GM18907 (cell line): ENCODE measurements at regions not wholly inside any gene's neighbourhood (a gene's known extent, or its start where the extent isn't known, plus 50 kb on each side); places are given as distances from the start of the nearest gene placed in this dataset.

Experiments
- ATAC-seq: cut with Tn5 transposase; IDR thresholded peaks from one replicate; pipeline ENCODE4 v1.9.1; 2021; ENCODE audit warnings: mild to moderate bottlenecking, moderate library complexity; ENCODE audit not compliant: unreplicated experiment

DNA sequence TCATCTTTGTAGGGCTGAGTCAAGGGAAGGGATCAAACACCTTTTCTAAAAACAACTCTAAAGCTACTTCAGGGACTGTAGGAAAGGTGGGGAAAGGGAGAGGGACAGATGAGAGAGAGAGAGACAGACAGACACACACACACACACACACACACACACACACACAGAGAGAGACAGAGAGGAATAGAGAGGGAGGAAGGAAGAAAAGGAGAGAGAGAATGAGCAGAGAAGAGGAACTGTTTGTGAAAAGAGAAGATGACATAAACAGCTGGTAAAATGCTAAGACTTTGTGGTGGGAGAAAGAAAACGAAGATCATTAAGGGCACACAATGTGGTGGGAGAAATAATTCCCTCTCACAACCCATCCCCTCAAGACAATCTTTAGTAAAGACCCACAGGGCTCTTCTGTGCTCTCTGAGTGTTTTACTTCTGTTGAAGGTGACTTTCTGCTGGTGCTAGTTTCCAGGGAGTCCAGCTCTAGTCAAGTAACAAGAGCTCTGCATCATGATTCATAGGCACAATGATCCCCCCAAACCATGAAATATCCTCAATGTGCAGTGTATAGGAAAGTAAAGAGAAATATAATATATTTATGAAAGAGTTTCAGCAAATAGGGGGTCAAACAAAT is 77.2 kb upstream of the STK17B start:
- no peak for ATAC-seq

DNA sequence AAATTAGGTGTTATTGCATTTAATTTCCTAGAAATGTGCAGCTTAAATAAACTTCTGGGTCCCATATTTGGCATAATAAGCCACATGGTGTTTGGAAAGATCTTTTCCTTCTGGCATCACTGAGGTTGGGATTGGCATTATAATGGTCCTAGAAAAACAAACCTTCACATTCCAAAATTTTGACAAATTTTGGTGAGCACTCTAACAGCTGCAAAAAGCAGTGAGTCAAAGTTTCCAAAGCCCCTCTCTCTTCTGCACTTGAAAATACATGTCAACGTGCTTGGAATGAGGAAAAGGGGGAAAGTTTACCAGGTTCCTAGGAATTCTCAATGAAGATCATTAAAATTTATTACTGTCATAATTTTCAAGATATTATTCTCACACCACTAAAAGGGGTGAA is 77.8 kb upstream of the STK17B start:
- no peak for ATAC-seq

DNA sequence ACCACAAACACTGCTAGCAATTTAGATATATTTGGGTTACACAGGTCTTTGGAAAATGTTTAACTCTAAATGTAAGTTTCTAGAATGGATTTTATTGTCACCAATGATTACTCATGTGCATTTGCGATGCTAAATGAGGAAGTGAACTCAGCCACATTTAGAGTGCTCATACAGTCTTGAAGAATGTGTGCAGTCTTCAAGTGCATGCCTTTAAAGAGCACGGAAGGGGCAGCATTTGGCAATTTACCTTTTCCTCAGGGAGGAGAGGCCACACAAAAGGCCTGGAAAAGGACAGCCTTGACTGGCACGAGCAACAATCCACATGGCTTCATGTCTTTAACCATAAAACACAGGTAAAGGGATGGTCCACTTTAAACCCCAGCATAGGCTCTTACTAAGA is 78.5 kb upstream of the STK17B start:
- ATAC-seq: peak; percentile 82

- no peak for ATAC-seq
Measured at GRCh38 chr2:196251132-196251531, 79.8 kb upstream of the STK17B start.

GRCh38 chr2:196252408-196253115 is 81.2 kb upstream of the STK17B start:
- ATAC-seq: no peak

DNA sequence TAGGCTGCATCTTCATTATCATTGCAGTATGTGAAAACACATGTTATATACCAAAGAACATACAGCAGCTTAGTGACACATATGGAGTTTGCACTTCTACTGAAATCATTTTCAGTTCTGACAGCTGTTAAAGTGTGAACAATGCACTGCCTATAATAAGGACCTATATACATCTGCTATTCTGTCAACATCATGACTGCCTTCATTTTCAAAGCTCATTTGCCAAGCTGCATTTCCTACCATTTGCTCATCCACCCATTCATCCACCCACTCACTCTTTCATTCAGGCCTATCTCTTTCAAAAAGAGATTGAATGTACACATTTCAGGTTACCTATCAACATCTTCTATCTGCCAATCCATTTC is 81.7 kb upstream of the STK17B start:
- ATAC-seq: no peak

DNA sequence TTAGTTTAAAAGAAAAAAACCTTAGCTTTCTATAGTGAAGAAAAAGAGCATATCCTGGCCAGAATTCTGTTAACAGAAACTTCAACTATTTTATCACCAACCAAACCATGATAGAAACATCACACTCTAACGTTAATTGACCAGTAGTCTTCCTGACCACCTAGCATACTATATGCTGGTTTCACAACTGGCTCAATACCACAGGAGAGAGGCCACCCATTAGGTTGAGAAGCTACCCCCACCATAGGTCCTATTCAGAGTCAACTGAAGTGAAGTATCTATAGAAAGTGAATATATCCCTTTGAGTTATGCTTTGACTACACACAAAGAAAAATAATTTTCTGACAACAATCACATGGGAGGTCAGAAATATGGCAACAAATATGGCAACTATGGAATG is 85.2 kb upstream of the STK17B start:
- ATAC-seq: no peak

- no peak for ATAC-seq
Measured at GRCh38 chr2:196257086-196257485, 85.7 kb upstream of the STK17B start.

GRCh38 chr2:196258407-196258806 is 87.0 kb upstream of the STK17B start:
- ATAC-seq: no peak

GRCh38 chr2:196259507-196260481 is 88.4 kb upstream of the STK17B start:
- no peak for ATAC-seq

GRCh38 chr2:196260546-196260945 is 89.2 kb upstream of the STK17B start:
- ATAC-seq: no peak

DNA sequence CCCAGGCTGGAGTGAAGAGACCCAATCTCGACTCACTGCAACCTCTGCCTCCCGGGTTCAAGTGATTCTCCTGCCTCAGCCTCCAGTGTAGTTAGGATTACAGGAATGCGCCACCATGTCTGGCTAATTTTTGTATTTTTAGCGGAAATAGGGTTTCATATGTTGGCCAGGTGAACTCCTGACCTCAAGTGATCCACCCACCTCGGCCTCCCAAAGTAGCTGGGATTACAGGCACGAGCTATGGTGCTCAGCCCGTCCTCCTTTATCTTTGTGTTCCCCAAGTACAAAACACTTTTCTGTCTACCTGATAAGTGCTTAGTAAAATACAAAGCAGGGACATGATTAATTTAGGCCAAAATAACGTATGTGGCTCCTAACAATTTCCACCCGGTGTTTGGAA is 91.2 kb upstream of the STK17B start:
- no peak for ATAC-seq

- peak; percentile 96 for ATAC-seq
Measured at GRCh38 chr2:196263181-196263747, 91.9 kb upstream of the STK17B start.

DNA sequence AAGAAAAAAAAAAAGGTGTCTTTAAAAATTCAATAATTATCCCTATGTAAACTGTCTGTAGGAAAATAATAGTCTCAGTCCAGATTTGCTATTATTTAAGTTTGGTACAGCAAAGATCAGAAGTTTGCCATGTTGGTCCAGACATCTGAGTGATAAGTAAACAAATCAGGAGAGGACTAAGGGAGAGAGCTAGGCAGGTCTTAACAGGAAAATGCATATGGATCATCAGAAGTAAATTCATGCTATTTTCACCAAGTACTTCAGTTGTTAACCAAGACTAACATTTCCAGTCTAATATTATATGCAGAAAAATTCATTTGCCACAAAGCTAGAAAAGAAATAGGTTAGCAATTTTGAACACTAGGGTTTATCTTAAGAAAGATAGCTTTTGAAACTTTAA is 95.0 kb upstream of the STK17B start:
- no peak for ATAC-seq

DNA sequence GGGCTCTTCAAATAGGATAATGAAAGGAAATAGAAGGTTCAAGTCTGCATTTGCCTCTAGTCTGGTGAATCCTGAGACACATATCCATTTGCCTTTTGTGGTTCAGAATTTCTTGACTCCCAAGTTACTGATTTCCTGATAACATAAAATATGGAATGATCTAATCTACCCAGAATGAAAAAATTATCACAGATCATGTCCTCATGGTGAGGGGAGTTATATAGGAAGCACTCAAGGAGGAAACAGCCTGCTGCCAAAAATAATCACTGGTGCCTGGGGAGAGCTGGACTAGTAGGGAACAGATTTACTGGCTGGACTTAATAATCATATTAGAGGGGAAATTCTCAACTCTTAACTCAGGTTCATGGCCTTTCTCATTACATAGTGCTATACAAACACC is 95.5 kb upstream of the STK17B start:
- no peak for ATAC-seq

GRCh38 chr2:196268025-196268424 is 96.6 kb upstream of the STK17B start:
- no peak for ATAC-seq

GRCh38 chr2:196268538-196269338 is 97.4 kb upstream of the STK17B start:
- peak; percentile 48 for ATAC-seq

- no peak for ATAC-seq
Measured at GRCh38 chr2:196271795-196272194, 100.4 kb upstream of the STK17B start.

DNA sequence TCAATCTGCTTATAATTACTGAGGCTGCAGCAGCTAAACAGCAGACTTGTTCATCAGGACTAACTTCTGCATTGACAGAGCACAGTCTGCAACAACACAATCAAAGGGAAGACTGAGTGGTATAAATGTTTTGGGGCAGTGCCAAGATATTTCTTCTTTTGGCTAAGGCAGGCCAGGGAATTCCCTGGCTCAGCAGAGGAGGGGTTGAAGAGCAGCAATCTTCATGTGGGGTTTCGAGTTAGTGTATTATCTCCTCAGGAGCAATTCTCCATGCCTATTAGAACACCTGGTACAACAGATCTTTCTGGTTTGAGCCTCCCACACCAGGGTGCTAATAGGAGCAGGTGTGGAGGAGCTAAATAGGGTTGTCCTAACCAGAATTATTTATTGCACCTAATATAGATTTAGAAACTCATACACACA is 103.0 kb upstream of the STK17B start:
- peak; percentile 47 for ATAC-seq

- peak; percentile 38 for ATAC-seq
Measured at GRCh38 chr2:196275646-196276352, 104.4 kb upstream of the STK17B start.
